Breast epithelium (tissue), 4 donors: ENCODE measurements at regions not wholly inside any gene's neighbourhood (a gene's known extent, or its start where the extent isn't known, plus 50 kb on each side); places are given as distances from the start of the nearest gene placed in this dataset.
A peak's percentile ranks its signal among the peaks of the same experiment; 100 is the strongest.

Experiments used
- DNase-seq, 2 donors: peaks; one replicate each; pipeline ENCODE4 v3.0.0-alpha.2; 2019; ENCODE audit warnings: low spot score in 2 of 2
- H3K27ac ChIP-seq, 2 donors: fragments of 200-600 bp; sonication (generic) in 1 of 2; one replicate each; pipeline ENCODE4 v1.5.1; 2016 to 2019; ENCODE audit warnings: mild to moderate bottlenecking in 1 of 2
- H3K27me3 ChIP-seq, 2 donors: fragments of 200-600 bp; sonication (generic) in 1 of 2; one replicate each; pipeline versions ENCODE4 v1.5.1 to v1.6.0; 2017 to 2019; ENCODE audit warnings: control low read depth in 1 of 2, mild to moderate bottlenecking in 1 of 2
- H3K36me3 ChIP-seq: fragments of 200-600 bp; one replicate; pipeline ENCODE4 v1.5.1; 2019
- H3K4me1 ChIP-seq, 2 donors: fragments of 200-600 bp; sonication (generic); one replicate each; pipeline ENCODE4 v1.5.1; 2016 to 2019; ENCODE audit warnings: control low read depth in 1 of 2
- H3K4me3 ChIP-seq, 3 donors: fragments of 200-600 bp; sonication (generic); 1 replicate in 2 of 3; 2 replicates in 1 of 3; pipeline ENCODE4 v1.5.1; 2016 to 2019; ENCODE audit warnings: mild to moderate bottlenecking in 3 of 3, moderate library complexity in 2 of 3
- H3K9me3 ChIP-seq, 2 donors: fragments of 200-600 bp; sonication (generic) in 1 of 2; one replicate each; pipeline ENCODE4 v1.5.1; 2016 to 2019; ENCODE audit warnings: control low read depth in 1 of 2
- CTCF ChIP-seq, 3 donors: fragments of 450-650 bp; IDR thresholded peaks; one replicate each; pipeline ENCODE4 v1.5.1; 2016 to 2017; ENCODE audit warnings: antibody characterized with exemption in 3 of 3, mild to moderate bottlenecking in 3 of 3, moderate library complexity in 3 of 3
- POLR2A ChIP-seq: fragments of 450-650 bp; IDR thresholded peaks from one replicate; pipeline ENCODE4 v1.6.1; 2016; ENCODE audit warnings: antibody characterized with exemption, mild to moderate bottlenecking, moderate library complexity
- POLR2AphosphoS5 ChIP-seq, 3 donors: sonication (generic); formaldehyde crosslinking; IDR thresholded peaks; one replicate each; pipeline ENCODE4 v1.6.1; 2017; ENCODE audit warnings: antibody characterized with exemption in 3 of 3
- intact Hi-C: fragments of 100-400 bp; cut with DNase I; formaldehyde crosslinking; loops from one replicate; pipeline ENCODE4 v1.15.1; 2023; ENCODE audit warnings: low total_unique reads

GRCh38 chr11:45073685-45074141 lies 72.7 kb upstream of the PRDM11 start:
- Histone ChIP-seq H3K36me3 (no peaks in the 10 kb centered on the region), H3K27ac (peak overlapping the region; percentile 56 to 74), H3K9me3 (no peaks in the 10 kb centered on the region), H3K4me3 (no peak overlapping the region), H3K27me3 (no peaks in the 10 kb centered on the region), H3K4me1 (no peaks in the 10 kb centered on the region)
- DNase-seq = no peak
- TF ChIP-seq POLR2AphosphoS5 (IDR thresholded peaks at IDR 0.05) (no peak), CTCF (IDR thresholded peaks at IDR 0.05) (no peak), POLR2A (no peak)
- intact Hi-C loops = no loop called here

- H3K36me3 ChIP-seq = no peaks in the 10 kb centered on the region
- no peak overlapping the region for H3K27ac ChIP-seq
- no peaks in the 10 kb centered on the region for H3K4me1 ChIP-seq
- intact Hi-C loops = no loop called here
- DNase-seq = no peak
- no peak for TF ChIP-seq CTCF (IDR thresholded peaks at IDR 0.05)
- no peak for TF ChIP-seq POLR2A
- no peak for TF ChIP-seq POLR2AphosphoS5 (IDR thresholded peaks at IDR 0.05)
- no peak overlapping the region for H3K4me3 ChIP-seq
- no peaks in the 10 kb centered on the region for H3K27me3 ChIP-seq
- H3K9me3 ChIP-seq = no peaks in the 10 kb centered on the region
These were observed 70.9 kb upstream of the PRDM11 start for GRCh38 chr11:45075519-45075918.

GRCh38 chr11:45075952-45076351 lies 70.5 kb upstream of the PRDM11 start:
- Histone ChIP-seq H3K9me3 (no peaks in the 10 kb centered on the region), H3K4me3 (no peak overlapping the region), H3K36me3 (no peaks in the 10 kb centered on the region), H3K27ac (no peak overlapping the region), H3K27me3 (no peaks in the 10 kb centered on the region), H3K4me1 (no peaks in the 10 kb centered on the region)
- no peak for DNase-seq
- intact Hi-C loops = no loop called here
- TF ChIP-seq CTCF (IDR thresholded peaks at IDR 0.05) = no peak
- no peak for TF ChIP-seq POLR2A
- no peak for TF ChIP-seq POLR2AphosphoS5 (IDR thresholded peaks at IDR 0.05)

GRCh38 chr11:45076761-45077160 lies 69.7 kb upstream of the PRDM11 start:
- Histone ChIP-seq H3K27me3 (no peaks in the 10 kb centered on the region), H3K36me3 (no peaks in the 10 kb centered on the region), H3K4me1 (no peaks in the 10 kb centered on the region), H3K27ac (no peak overlapping the region), H3K4me3 (no peak overlapping the region), H3K9me3 (no peaks in the 10 kb centered on the region)
- TF ChIP-seq POLR2AphosphoS5 (IDR thresholded peaks at IDR 0.05) (no peak), CTCF (IDR thresholded peaks at IDR 0.05) (no peak), POLR2A (no peak)
- no peak for DNase-seq
- intact Hi-C loops = no loop called here

GRCh38 chr11:45078236-45079074 lies 68.0 kb upstream of the PRDM11 start:
- Histone ChIP-seq H3K9me3 (no peaks in the 10 kb centered on the region), H3K36me3 (no peaks in the 10 kb centered on the region), H3K27me3 (no peaks in the 10 kb centered on the region), H3K4me3 (no peak overlapping the region), H3K4me1 (no peaks in the 10 kb centered on the region), H3K27ac (no peak overlapping the region)
- no peak for DNase-seq
- no peak for TF ChIP-seq POLR2A
- no peak for TF ChIP-seq CTCF (IDR thresholded peaks at IDR 0.05)
- TF ChIP-seq POLR2AphosphoS5 (IDR thresholded peaks at IDR 0.05) = no peak
- intact Hi-C loops = no loop called here
